NB4 (cell line): ENCODE measurements at regions not wholly inside any gene's neighbourhood (a gene's known extent, or its start where the extent isn't known, plus 50 kb on each side); places are given as distances from the start of the nearest gene placed in this dataset.

Source experiments
- CTCF ChIP-seq: IDR thresholded peaks from one replicate; pipeline ENCODE4 v1.5.1; 2012; ENCODE audit warnings: low read depth, low read length
- MYC ChIP-seq: IDR thresholded peaks from 2 replicates; pipeline ENCODE4 v1.6.1; 2011; ENCODE audit warnings: low read depth, low read length
- POLR2A ChIP-seq: IDR thresholded peaks from 2 replicates; pipeline ENCODE4 v1.6.1; 2011; ENCODE audit warnings: mild to moderate bottlenecking; ENCODE audit not compliant: insufficient read length; ENCODE audit errors: extremely low read depth
- TF ChIP-seq, protein P1 (sequence below): IDR thresholded peaks from 2 replicates; pipeline ENCODE4 v1.6.1; 2011; ENCODE audit warnings: low read depth, low read length

DNA sequence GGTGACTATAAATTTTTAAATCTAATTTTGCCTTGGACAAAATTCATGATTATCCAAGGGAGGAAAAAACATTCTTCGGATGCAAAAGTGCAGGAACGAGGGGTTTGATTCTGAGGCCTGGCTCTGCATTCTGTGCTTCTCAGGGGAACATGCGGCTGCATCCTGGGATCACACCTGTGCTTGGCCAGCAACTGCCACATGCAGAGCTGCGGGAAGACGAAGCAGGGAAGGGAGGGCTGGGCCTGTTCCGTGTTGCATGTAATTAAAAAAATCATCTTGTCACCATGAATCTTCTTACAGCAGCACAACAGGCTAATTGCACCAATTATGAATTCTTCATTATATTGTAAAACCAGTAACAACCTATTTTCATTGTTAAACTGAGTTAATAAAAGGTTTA, 158.0 kb upstream of the ALKAL2 start:
- TF ChIP-seq CTCF (no peak), POLR2A (no peak), MYC (no peak)
- TF ChIP-seq, protein P1, sequence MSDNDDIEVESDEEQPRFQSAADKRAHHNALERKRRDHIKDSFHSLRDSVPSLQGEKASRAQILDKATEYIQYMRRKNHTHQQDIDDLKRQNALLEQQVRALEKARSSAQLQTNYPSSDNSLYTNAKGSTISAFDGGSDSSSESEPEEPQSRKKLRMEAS, result no peak
